WERI-Rb-1 (cell line): ENCODE measurements at regions not wholly inside any gene's neighbourhood (a gene's known extent, or its start where the extent isn't known, plus 50 kb on each side); places are given as distances from the start of the nearest gene placed in this dataset.

Experiments
- DNase-seq: peaks from one replicate; pipeline ENCODE4 v3.0.0-alpha.2; 2020
- H3K27ac ChIP-seq: fragments of 250-450 bp; sonication (Bioruptor Pico); 2 replicates; pipeline ENCODE4 v1.5.1; 2020; ENCODE audit warnings: mild to moderate bottlenecking, moderate library complexity
- H3K27me3 ChIP-seq: fragments of 250-450 bp; sonication (Bioruptor Pico); 2 replicates; pipeline ENCODE4 v1.5.1; 2021; ENCODE audit warnings: mild to moderate bottlenecking, low read depth, moderate library complexity; ENCODE audit not compliant: insufficient read depth, severe bottlenecking
- H3K36me3 ChIP-seq: fragments of 250-450 bp; sonication (Bioruptor Pico); 2 replicates; pipeline ENCODE4 v1.5.1; 2020; ENCODE audit warnings: mild to moderate bottlenecking, moderate library complexity
- H3K4me3 ChIP-seq: 2 replicates; pipeline ENCODE4 v1.5.1; 2011; ENCODE audit warnings: low read depth, mild to moderate bottlenecking, control low read depth, low read length
- H3K9me3 ChIP-seq: fragments of 250-450 bp; sonication (Bioruptor Pico); 2 replicates; pipeline ENCODE4 v1.5.1; 2021; ENCODE audit warnings: mild to moderate bottlenecking, moderate library complexity; ENCODE audit not compliant: severe bottlenecking
- CTCF ChIP-seq: IDR thresholded peaks from 2 replicates; pipeline ENCODE4 v1.5.1; 2011; ENCODE audit warnings: low read depth, mild to moderate bottlenecking, control low read depth, inconsistent platforms, low read length

GRCh38 chr15:66894986-66895780 is 170.2 kb upstream of the SMAD3 start:
- DNase-seq = no peak
- Histone ChIP-seq H3K9me3 (no peaks in the 10 kb centered on the region), H3K36me3 (no peaks in the 10 kb centered on the region), H3K27ac (no peak overlapping the region), H3K27me3 (no peaks in the 10 kb centered on the region), H3K4me3 (no peak overlapping the region)
- TF ChIP-seq CTCF = no peak

- Histone ChIP-seq H3K36me3 (no peaks in the 10 kb centered on the region), H3K27me3 (no peaks in the 10 kb centered on the region), H3K4me3 (no peak overlapping the region), H3K9me3 (no peaks in the 10 kb centered on the region), H3K27ac (no peak overlapping the region)
- DNase-seq = no peak
- no peak for TF ChIP-seq CTCF
These were observed 169.5 kb upstream of the SMAD3 start for GRCh38 chr15:66895794-66896453.

- DNase-seq = no peak
These were observed 168.8 kb upstream of the SMAD3 start for GRCh38 chr15:66896611-66897010.

GRCh38 chr15:66897416-66897815 is 168.0 kb upstream of the SMAD3 start:
- no peak overlapping the region for H3K27ac ChIP-seq
- TF ChIP-seq CTCF = no peak
- H3K4me3 ChIP-seq = no peak overlapping the region

More at GRCh38 chr15:66896611-66897010, 168.8 kb upstream of the SMAD3 start:
- H3K27me3 ChIP-seq = no peaks in the 10 kb centered on the region
- H3K36me3 ChIP-seq = no peaks in the 10 kb centered on the region
- no peak for TF ChIP-seq CTCF
- H3K9me3 ChIP-seq = no peaks in the 10 kb centered on the region
- H3K27ac ChIP-seq = no peak overlapping the region
- H3K4me3 ChIP-seq = no peak overlapping the region

GRCh38 chr15:66897971-66898370 is 167.4 kb upstream of the SMAD3 start:
- no peak for DNase-seq

More at GRCh38 chr15:66897416-66897815, 168.0 kb upstream of the SMAD3 start:
- Histone ChIP-seq H3K9me3 (no peaks in the 10 kb centered on the region), H3K36me3 (no peaks in the 10 kb centered on the region), H3K27me3 (no peaks in the 10 kb centered on the region)
- no peak for DNase-seq

More at GRCh38 chr15:66897971-66898370, 167.4 kb upstream of the SMAD3 start:
- H3K27me3 ChIP-seq = no peaks in the 10 kb centered on the region
- no peak overlapping the region for H3K4me3 ChIP-seq
- no peak for TF ChIP-seq CTCF
- no peaks in the 10 kb centered on the region for H3K9me3 ChIP-seq
- no peaks in the 10 kb centered on the region for H3K36me3 ChIP-seq
- H3K27ac ChIP-seq = no peak overlapping the region
